ENCODE measurements at regions not wholly inside any gene's neighbourhood (a gene's known extent, or its start where the extent isn't known, plus 50 kb on each side); places are given as distances from the start of the nearest gene placed in this dataset.

GRCh38 chr2:107337209-107337898 is 451.4 kb upstream of the ST6GAL2 start:
- TF ChIP-seq CTCF (IDR thresholded peaks at IDR 0.05; ENCODE audit: poor library complexity, severe bottlenecking) (no peak), REST (IDR thresholded peaks at IDR 0.05; ENCODE audit: borderline replicate concordance) (no peak), EP300 (conservative IDR thresholded peaks at IDR 0.05; ENCODE audit: poor library complexity, severe bottlenecking) (no peak), MXI1 (conservative IDR thresholded peaks at IDR 0.05; ENCODE audit: poor library complexity, severe bottlenecking) (no peak), RAD21 (conservative IDR thresholded peaks at IDR 0.05) (no peak), EZH2 (IDR thresholded peaks at IDR 0.05; ENCODE audit: borderline replicate concordance, insufficient read depth, low read length, poor library complexity, severe bottlenecking) (no peak), POLR2AphosphoS5 (IDR thresholded peaks at IDR 0.05) (no peak), TAF1 (IDR thresholded peaks at IDR 0.05; ENCODE audit: low read depth) (no peak), SMC3 (conservative IDR thresholded peaks at IDR 0.05; ENCODE audit: poor library complexity) (no peak)
